HG03342 (cell line): ENCODE measurements at regions not wholly inside any gene's neighbourhood (a gene's known extent, or its start where the extent isn't known, plus 50 kb on each side); places are given as distances from the start of the nearest gene placed in this dataset.

ENCODE experiments used
- ATAC-seq: cut with Tn5 transposase; IDR thresholded peaks from one replicate; pipeline ENCODE4 v1.9.1; 2021; ENCODE audit warnings: mild to moderate bottlenecking, moderate library complexity; ENCODE audit not compliant: unreplicated experiment

GRCh38 chrX:46306103-46306502, 239.1 kb downstream of the ZNF674 start:
- no peak for ATAC-seq

DNA sequence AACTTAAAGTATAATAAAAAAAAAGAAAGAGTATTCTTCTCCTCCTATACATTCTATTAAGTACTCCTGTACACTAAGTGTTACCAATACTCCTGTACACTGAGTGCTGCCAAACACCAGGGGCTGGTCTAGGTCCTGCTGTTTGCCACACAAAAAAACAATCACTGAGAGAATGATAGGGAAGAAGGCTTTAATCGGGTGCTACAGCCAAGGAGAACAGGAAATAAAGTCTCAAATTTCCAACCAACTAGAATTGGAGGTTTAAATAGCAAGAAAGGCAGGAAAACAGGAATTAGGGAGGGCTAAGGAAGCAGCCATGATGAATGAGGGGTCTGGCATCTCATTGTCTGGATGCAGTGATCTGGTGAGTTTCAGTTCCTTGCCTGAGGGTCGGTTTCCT, 239.8 kb downstream of the ZNF674 start:
- no peak for ATAC-seq

- ATAC-seq = no peak
Observed at GRCh38 chrX:46301903-46302302, 243.3 kb downstream of the ZNF674 start.

- ATAC-seq = no peak
Observed at GRCh38 chrX:46298821-46299220, 246.4 kb downstream of the ZNF674 start.

DNA sequence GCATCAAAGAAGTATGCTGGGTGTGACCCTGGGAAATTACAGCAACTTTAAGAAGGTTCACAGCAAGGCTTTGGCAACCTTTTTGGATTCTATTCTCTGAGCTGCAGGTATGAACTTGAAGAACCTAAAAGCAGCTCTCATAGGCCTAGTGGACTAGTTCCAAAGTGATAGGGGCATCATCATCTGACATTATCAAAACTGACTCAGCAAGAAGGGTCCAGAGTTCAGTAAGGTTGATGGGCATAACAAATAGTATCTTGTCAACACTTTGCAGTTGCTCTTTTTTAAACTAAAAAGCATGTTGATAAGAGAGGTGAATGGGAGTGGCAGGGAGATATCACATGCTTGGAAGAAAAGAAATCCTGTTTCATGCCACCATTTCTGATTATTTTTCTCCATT, 249.3 kb downstream of the ZNF674 start:
- no peak for ATAC-seq

GRCh38 chrX:46294234-46294633, 251.0 kb downstream of the ZNF674 start:
- no peak for ATAC-seq

DNA sequence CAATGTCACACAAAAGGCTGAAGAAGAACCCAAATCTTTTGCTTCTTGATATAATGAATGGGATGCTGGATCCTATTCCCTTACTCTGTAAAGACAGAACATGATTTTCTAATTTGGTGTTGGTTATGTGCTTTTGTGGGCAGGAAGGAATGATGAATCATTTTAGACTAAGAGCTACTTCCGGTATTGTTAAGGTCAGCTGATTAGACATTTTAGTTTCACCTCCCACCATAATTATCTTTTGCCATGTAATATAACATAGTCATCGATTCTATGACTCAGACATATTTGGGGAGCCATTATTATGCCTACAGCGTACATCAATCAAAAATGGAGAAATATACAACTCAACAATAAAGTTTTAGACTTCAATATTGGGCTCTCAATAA, 265.3 kb downstream of the ZNF674 start:
- ATAC-seq = peak; percentile 56

DNA sequence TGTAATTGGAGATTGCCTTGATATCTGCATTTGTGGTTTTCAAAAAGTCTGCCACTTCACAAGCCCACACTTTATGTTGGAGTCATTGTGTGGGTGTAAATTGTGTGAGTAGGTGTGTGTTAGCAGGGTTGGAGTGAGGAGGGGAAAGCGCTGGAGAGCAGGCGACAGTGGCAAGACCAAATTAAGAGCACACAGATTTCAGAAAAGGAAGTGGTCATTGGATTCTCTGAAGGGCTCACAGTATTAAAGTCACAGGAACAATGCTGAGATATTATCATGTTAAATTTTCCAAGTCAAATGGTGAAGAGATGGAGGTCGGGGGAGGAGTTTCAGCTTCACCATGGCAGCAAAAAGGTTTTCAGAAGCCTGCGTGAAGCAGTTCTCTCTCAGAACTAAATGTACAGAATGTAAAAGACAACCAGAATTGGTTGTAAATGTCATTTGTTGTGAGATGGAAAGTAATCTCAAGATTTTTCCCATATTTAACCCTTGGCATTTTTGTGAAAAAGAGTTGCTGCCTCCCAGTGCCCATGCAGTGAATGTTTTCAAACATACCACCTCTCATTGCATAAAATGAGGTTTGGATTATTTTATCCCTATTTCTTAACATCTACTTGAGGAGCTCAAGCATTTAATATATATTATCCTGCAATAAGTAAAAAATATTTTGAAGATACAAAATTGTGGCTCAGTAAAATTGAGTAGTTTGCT, 265.9 kb downstream of the ZNF674 start:
- ATAC-seq = no peak

GRCh38 chrX:46278572-46278971, 266.6 kb downstream of the ZNF674 start:
- no peak for ATAC-seq

GRCh38 chrX:46268412-46268811, 276.8 kb downstream of the ZNF674 start:
- no peak for ATAC-seq

DNA sequence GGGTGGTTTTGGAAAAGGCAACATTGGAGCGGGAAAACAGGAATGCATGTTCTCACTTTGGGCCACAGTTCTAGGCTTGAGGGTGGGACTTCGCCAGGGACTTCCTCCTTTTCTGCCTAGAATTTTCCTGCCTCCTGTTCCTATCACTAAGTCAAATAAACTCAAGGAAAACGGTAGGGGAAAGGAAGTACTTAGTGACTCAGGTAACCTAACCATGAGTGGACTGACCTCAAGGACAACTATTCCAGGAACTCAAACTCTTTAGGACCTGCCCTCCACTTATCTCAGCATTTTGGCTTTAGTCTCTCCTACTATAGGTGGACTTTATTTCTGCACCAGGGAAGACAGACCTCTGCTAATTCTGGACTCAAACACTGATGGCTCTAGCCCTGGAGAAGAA, 281.7 kb downstream of the ZNF674 start:
- no peak for ATAC-seq

GRCh38 chrX:46262304-46262703, 282.9 kb downstream of the ZNF674 start:
- ATAC-seq = no peak

DNA sequence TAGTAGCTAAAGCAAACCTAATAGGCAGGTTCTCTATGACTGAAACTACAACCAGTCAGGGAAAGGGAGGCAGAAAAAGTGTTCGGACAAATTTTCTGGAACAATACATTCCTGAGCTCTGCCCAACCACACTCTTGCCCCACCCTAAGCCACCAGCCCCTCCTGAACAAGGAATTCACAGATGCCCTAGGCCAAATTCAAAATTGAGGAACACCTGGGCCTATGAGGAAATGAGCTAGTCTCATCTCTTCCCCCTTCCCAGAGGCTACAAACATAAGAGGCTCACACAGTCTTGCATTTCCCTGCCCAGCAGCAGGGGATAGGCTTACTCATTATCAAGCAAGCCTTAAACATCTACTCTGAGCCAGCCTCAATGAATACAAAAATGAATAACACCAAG, 284.7 kb downstream of the ZNF674 start:
- no peak for ATAC-seq

DNA sequence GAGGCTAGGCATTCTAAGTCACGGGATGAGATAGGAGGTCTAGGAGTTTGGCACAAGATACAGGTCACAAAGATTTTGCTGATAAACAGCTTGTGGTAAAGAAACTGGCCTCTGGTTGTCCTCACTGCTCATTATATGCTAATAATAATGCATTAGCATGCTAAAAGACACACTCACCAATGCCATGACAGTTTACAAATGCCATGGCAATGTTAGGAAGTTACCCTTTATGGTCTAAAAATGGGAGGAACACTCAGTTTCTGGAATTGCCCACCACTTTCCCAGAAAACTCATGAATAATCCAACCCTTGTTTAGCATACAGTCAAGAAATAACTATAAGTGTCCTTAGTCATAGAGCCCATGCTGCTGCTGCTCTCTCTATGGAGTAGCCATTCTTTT, 286.9 kb downstream of the ZNF674 start:
- ATAC-seq = no peak

GRCh38 chrX:46257451-46257879, 287.8 kb downstream of the ZNF674 start:
- ATAC-seq = no peak

- no peak for ATAC-seq
Observed at GRCh38 chrX:46256875-46257274, 288.3 kb downstream of the ZNF674 start.

DNA sequence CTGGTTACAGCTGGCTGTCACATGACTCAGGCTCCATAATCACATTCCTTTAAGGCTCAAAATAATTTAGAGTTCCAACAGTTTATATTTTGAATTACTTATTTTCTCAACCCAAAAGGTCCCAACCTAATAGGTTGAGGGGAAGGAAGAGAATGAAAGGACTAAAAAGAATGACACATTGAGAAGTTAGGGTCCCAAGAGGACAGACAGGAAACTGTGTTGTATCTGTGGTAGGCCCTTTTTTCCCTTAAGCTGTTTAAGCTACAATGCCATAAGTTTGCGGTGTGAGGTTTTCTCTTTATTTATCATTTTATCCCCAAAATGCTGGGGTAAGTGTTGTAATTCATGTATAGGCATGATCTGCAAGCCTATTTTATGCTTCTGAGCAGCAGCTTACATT, 290.2 kb downstream of the ZNF674 start:
- ATAC-seq = no peak

- ATAC-seq = no peak
Observed at GRCh38 chrX:46254641-46255040, 290.6 kb downstream of the ZNF674 start.

DNA sequence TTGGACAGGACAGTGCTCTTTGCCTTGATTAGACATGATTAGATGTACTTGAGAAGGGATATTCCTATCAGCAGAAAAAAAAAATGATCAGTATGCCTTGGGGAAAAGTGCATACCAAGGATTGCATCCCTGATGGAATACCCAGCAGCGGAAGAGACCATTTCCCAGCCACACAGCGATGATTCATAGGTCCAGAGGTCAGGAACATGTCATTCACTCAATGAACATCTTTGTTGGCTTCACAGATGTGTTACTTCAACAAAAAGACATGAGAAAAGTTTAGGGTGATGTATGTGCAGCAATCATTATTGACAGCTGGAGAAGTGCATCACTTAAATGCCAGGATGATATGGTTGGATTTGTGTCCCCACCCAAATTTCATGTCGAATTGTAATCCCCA, 293.5 kb downstream of the ZNF674 start:
- ATAC-seq = no peak

DNA sequence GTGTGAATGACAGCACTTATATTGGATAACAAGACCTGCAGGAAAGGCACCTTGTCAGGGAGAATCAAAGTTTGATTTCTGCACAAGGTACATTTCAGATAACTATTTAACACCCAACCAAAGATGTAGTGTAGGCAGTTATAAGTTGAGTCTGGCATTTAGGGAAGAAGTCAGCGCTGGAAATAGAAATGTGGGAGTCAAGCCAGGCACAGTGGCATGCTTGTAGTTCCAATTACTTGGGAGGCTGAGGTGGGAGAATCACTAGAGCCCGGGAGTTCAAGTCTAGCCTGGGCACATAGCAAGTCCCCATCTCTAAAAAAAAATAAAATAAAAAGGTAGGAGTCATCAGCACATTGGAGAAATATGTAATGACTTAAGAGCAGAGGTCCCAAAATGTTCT, 295.1 kb downstream of the ZNF674 start:
- ATAC-seq = no peak

DNA sequence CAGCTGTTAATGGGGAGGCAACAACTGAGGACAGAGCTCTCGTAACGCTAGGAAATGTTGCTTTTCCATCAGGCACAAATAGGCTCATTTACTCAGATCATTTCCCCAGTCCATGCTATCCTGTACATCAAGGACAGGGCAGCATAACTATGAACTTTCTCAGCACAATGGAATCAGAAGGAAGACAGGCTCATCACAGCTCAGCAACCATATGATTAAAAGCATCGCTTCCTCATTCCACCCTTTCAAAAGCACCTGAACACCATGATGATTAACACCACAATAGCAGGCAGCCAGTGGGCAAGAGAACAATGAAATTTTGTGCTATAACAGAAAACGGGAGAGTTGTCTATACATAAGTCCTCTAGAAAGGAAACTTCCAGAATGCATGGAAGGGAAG, 297.8 kb downstream of the ZNF674 start:
- no peak for ATAC-seq

GRCh38 chrX:46244451-46244850, 300.8 kb downstream of the ZNF674 start:
- no peak for ATAC-seq

- ATAC-seq = no peak
Observed at GRCh38 chrX:46236411-46236810, 308.8 kb downstream of the ZNF674 start.
